BLaER1 (cell line): ENCODE measurements at regions not wholly inside any gene's neighbourhood (a gene's known extent, or its start where the extent isn't known, plus 50 kb on each side); places are given as distances from the start of the nearest gene placed in this dataset.

ENCODE experiments used
- H3K27ac ChIP-seq: shearing (Covaris generic); formaldehyde crosslinking; 2 replicates; pipeline ENCODE4 v1.8.1; 2022
- H3K27me3 ChIP-seq: shearing (Covaris generic); formaldehyde crosslinking; 2 replicates; pipeline ENCODE4 v1.8.1; 2022
- H3K36me3 ChIP-seq: shearing (Covaris generic); formaldehyde crosslinking; 2 replicates; pipeline ENCODE4 v1.8.1; 2022
- H3K4me1 ChIP-seq: shearing (Covaris generic); formaldehyde crosslinking; 2 replicates; pipeline ENCODE4 v1.8.1; 2022
- H3K4me2 ChIP-seq: shearing (Covaris generic); formaldehyde crosslinking; 2 replicates; pipeline ENCODE4 v1.8.1; 2022
- H3K4me3 ChIP-seq: shearing (Covaris generic); formaldehyde crosslinking; 2 replicates; pipeline ENCODE4 v1.8.1; 2022
- H3K9ac ChIP-seq: shearing (Covaris generic); formaldehyde crosslinking; 2 replicates; pipeline ENCODE4 v1.8.1; 2022
- H3K9me3 ChIP-seq: shearing (Covaris generic); formaldehyde crosslinking; 2 replicates; pipeline ENCODE4 v1.8.1; 2022
- H4K20me1 ChIP-seq: shearing (Covaris generic); formaldehyde crosslinking; 2 replicates; pipeline ENCODE4 v1.8.1; 2022
- Cebpa-rat ChIP-seq: shearing (Covaris generic); IDR thresholded peaks from 2 replicates; pipeline ENCODE4 v1.8.1; 2022

GRCh38 chr7:32395168-32395567, 95.0 kb downstream of the LSM5 start:
- Histone ChIP-seq H4K20me1 (no peaks in the 10 kb centered on the region), H3K27me3 (no peaks in the 10 kb centered on the region), H3K9me3 (no peaks in the 10 kb centered on the region), H3K9ac (no peak overlapping the region), H3K4me2 (no peak overlapping the region), H3K27ac (no peak overlapping the region), H3K36me3 (no peaks in the 10 kb centered on the region), H3K4me1 (no peaks in the 10 kb centered on the region), H3K4me3 (no peak overlapping the region)
- no peak for TF ChIP-seq Cebpa-rat

- no peak overlapping the region for H3K4me3 ChIP-seq
- no peak overlapping the region for H3K27ac ChIP-seq
- H3K9me3 ChIP-seq = no peaks in the 10 kb centered on the region
- H4K20me1 ChIP-seq = no peaks in the 10 kb centered on the region
- no peak overlapping the region for H3K9ac ChIP-seq
- no peak overlapping the region for H3K4me2 ChIP-seq
- no peaks in the 10 kb centered on the region for H3K27me3 ChIP-seq
- H3K4me1 ChIP-seq = no peaks in the 10 kb centered on the region
- no peak for TF ChIP-seq Cebpa-rat
- no peaks in the 10 kb centered on the region for H3K36me3 ChIP-seq
These were observed 96.3 kb downstream of the LSM5 start for GRCh38 chr7:32393861-32394260.

- Histone ChIP-seq H3K4me1 (no peaks in the 10 kb centered on the region), H3K9ac (no peak overlapping the region), H3K36me3 (no peaks in the 10 kb centered on the region), H3K9me3 (no peaks in the 10 kb centered on the region), H3K4me2 (no peak overlapping the region), H3K4me3 (no peak overlapping the region), H3K27ac (no peak overlapping the region), H4K20me1 (no peaks in the 10 kb centered on the region), H3K27me3 (no peaks in the 10 kb centered on the region)
- TF ChIP-seq Cebpa-rat = no peak
These were observed 100.0 kb downstream of the LSM5 start for GRCh38 chr7:32390210-32390609.

GRCh38 chr7:32385316-32385956, 104.7 kb downstream of the LSM5 start:
- no peak for TF ChIP-seq Cebpa-rat
- no peaks in the 10 kb centered on the region for H3K4me1 ChIP-seq
- H3K4me2 ChIP-seq = no peak overlapping the region
- no peak overlapping the region for H3K27ac ChIP-seq
- no peaks in the 10 kb centered on the region for H3K9me3 ChIP-seq
- no peak overlapping the region for H3K4me3 ChIP-seq
- H3K36me3 ChIP-seq = no peaks in the 10 kb centered on the region
- H3K27me3 ChIP-seq = no peaks in the 10 kb centered on the region
- no peak overlapping the region for H3K9ac ChIP-seq
- H4K20me1 ChIP-seq = no peaks in the 10 kb centered on the region

- no peak overlapping the region for H3K27ac ChIP-seq
- no peaks in the 10 kb centered on the region for H4K20me1 ChIP-seq
- H3K36me3 ChIP-seq = no peaks in the 10 kb centered on the region
- TF ChIP-seq Cebpa-rat = no peak
- no peak overlapping the region for H3K4me2 ChIP-seq
- H3K27me3 ChIP-seq = no peaks in the 10 kb centered on the region
- peaks cover 8% of the 10 kb centered on the region for H3K4me1 ChIP-seq
- no peaks in the 10 kb centered on the region for H3K9me3 ChIP-seq
- no peak overlapping the region for H3K4me3 ChIP-seq
- H3K9ac ChIP-seq = no peak overlapping the region
These were observed 109.1 kb downstream of the LSM5 start for GRCh38 chr7:32381024-32381601.

- Histone ChIP-seq H4K20me1 (no peaks in the 10 kb centered on the region), H3K4me2 (no peak overlapping the region), H3K9ac (no peak overlapping the region), H3K4me3 (no peak overlapping the region), H3K36me3 (no peaks in the 10 kb centered on the region), H3K27ac (no peak overlapping the region), H3K27me3 (no peaks in the 10 kb centered on the region), H3K4me1 (peaks cover 8% of the 10 kb centered on the region), H3K9me3 (no peaks in the 10 kb centered on the region)
- no peak for TF ChIP-seq Cebpa-rat
These were observed 110.6 kb downstream of the LSM5 start for GRCh38 chr7:32379510-32380112.

- no peaks in the 10 kb centered on the region for H3K36me3 ChIP-seq
- H3K9me3 ChIP-seq = no peaks in the 10 kb centered on the region
- H3K9ac ChIP-seq = no peak overlapping the region
- no peaks in the 10 kb centered on the region for H3K27me3 ChIP-seq
- TF ChIP-seq Cebpa-rat = no peak
- no peak overlapping the region for H3K27ac ChIP-seq
- no peak overlapping the region for H3K4me3 ChIP-seq
- H3K4me2 ChIP-seq = no peak overlapping the region
- no peaks in the 10 kb centered on the region for H4K20me1 ChIP-seq
- H3K4me1 ChIP-seq = peaks cover 8% of the 10 kb centered on the region
These were observed 111.2 kb downstream of the LSM5 start for GRCh38 chr7:32378988-32379387.

- H3K9me3 ChIP-seq = 0 out of 2 replicates have a peak, but pooled peaks cover 3% of the 10 kb centered on the region
- no peak overlapping the region for H3K4me3 ChIP-seq
- H3K4me2 ChIP-seq = no peak overlapping the region
- H3K36me3 ChIP-seq = no peaks in the 10 kb centered on the region
- no peak overlapping the region for H3K27ac ChIP-seq
- no peak overlapping the region for H3K9ac ChIP-seq
- no peaks in the 10 kb centered on the region for H4K20me1 ChIP-seq
- no peaks in the 10 kb centered on the region for H3K4me1 ChIP-seq
- no peaks in the 10 kb centered on the region for H3K27me3 ChIP-seq
- no peak for TF ChIP-seq Cebpa-rat
These were observed 125.6 kb downstream of the LSM5 start for GRCh38 chr7:32364581-32364980.

GRCh38 chr7:32360127-32360526, 130.1 kb downstream of the LSM5 start:
- Histone ChIP-seq H3K27ac (no peak overlapping the region), H3K36me3 (no peaks in the 10 kb centered on the region), H3K27me3 (no peaks in the 10 kb centered on the region), H4K20me1 (no peaks in the 10 kb centered on the region), H3K9ac (no peak overlapping the region), H3K9me3 (no peaks in the 10 kb centered on the region), H3K4me3 (no peak overlapping the region), H3K4me1 (no peaks in the 10 kb centered on the region), H3K4me2 (no peak overlapping the region)
- no peak for TF ChIP-seq Cebpa-rat

GRCh38 chr7:32357535-32358277, 132.5 kb downstream of the LSM5 start:
- Histone ChIP-seq H3K9ac (no peak overlapping the region), H3K4me1 (no peaks in the 10 kb centered on the region), H3K4me2 (no peak overlapping the region), H3K9me3 (no peaks in the 10 kb centered on the region), H3K27ac (no peak overlapping the region), H4K20me1 (no peaks in the 10 kb centered on the region), H3K36me3 (no peaks in the 10 kb centered on the region), H3K4me3 (no peak overlapping the region), H3K27me3 (no peaks in the 10 kb centered on the region)
- no peak for TF ChIP-seq Cebpa-rat
